Choroid plexus epithelial cell (primary cell): ENCODE measurements at regions not wholly inside any gene's neighbourhood (a gene's known extent, or its start where the extent isn't known, plus 50 kb on each side); places are given as distances from the start of the nearest gene placed in this dataset.

Source experiments
- DNase-seq: peaks from one replicate; pipeline ENCODE4 v3.0.0-alpha.2; 2010; ENCODE audit warnings: low read depth
- H3K4me3 ChIP-seq: 2 replicates; pipeline ENCODE4 v1.5.1; 2011; ENCODE audit warnings: low read depth, mild to moderate bottlenecking, control low read depth, low read length, moderate library complexity
- TF ChIP-seq, protein P1 (sequence below): conservative IDR thresholded peaks from 2 replicates; pipeline ENCODE4 v1.5.1; 2011; ENCODE audit warnings: low read depth, mild to moderate bottlenecking, control low read depth, inconsistent platforms, low read length, moderate library complexity

DNA sequence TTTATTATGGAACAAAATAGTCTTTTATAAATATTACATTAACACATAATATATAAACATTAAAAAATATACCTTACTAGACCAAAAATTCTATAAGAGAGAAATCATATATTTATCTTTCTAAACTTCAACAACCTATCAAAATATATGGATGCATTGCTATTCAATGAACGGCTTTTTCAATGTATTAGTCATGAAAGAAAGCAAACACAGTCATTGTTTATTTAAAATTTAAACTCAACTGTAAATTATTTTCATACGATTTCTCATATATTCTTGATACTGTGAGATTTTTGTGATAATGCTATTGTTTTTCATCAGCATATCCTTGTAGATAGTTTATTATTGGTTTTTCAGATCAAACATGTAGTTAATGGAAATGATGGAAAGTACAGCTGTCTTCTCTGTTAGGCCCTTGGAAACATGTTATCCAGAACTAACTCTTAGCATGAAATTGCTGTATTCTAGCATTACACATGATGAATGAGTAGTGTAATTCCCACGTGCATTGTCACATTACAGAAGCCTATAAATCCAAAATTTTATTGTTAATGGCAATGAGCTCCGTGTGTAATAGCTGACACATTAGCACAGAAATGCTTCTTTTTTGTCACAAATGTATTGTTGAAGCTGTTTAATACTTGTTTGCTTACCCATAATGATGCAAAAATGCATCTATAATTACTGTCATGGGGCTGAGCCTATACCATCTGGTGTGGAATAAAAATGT lies 1639.9 kb downstream of the SLITRK5 start:
- TF ChIP-seq, protein P1, sequence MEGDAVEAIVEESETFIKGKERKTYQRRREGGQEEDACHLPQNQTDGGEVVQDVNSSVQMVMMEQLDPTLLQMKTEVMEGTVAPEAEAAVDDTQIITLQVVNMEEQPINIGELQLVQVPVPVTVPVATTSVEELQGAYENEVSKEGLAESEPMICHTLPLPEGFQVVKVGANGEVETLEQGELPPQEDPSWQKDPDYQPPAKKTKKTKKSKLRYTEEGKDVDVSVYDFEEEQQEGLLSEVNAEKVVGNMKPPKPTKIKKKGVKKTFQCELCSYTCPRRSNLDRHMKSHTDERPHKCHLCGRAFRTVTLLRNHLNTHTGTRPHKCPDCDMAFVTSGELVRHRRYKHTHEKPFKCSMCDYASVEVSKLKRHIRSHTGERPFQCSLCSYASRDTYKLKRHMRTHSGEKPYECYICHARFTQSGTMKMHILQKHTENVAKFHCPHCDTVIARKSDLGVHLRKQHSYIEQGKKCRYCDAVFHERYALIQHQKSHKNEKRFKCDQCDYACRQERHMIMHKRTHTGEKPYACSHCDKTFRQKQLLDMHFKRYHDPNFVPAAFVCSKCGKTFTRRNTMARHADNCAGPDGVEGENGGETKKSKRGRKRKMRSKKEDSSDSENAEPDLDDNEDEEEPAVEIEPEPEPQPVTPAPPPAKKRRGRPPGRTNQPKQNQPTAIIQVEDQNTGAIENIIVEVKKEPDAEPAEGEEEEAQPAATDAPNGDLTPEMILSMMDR: no peak
- DNase-seq: no peak
- H3K4me3 ChIP-seq: no peak overlapping the region

DNA sequence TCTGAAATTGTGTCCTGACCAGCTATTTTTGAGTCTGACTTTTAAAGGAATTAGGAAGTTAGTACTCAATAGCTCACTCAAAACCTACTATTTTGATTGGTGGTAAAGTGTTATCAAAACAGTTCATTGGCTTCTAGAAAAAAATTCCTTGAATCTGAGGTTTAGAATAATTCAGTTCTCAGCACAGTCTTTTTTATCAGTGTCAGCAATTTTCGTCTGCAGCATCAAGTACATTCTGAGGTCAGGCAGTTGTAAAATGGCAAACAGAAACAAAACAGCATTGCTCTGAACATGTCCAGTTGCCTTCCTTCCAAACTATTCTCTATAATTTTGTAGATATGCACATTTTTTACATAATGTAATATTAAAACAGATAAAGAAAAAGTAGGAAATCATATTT lies 1644.1 kb downstream of the SLITRK5 start:
- no peak overlapping the region for H3K4me3 ChIP-seq
- TF ChIP-seq, protein P1: no peak
- peak; percentile 37 for DNase-seq

DNA sequence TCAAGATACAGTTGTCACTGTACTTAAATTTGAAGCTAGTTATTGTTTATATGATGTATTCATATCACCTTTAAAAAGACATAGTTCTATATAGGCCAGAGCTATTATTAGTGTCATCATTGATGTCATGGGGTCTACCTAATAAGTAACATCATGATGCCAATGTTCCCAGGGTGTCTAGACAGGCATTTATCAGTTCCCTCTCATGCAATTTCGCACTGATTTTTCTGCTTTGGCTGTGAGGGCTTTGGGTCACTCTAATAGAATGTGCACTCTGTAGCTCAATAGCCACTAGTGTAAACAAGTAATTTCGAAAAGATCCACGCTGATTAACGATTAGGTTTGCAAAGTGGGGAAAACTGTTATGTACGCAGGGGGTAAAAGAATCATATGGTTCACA lies 1651.3 kb downstream of the SLITRK5 start:
- H3K4me3 ChIP-seq: no peak overlapping the region
- TF ChIP-seq, protein P1: no peak
- DNase-seq: no peak

DNA sequence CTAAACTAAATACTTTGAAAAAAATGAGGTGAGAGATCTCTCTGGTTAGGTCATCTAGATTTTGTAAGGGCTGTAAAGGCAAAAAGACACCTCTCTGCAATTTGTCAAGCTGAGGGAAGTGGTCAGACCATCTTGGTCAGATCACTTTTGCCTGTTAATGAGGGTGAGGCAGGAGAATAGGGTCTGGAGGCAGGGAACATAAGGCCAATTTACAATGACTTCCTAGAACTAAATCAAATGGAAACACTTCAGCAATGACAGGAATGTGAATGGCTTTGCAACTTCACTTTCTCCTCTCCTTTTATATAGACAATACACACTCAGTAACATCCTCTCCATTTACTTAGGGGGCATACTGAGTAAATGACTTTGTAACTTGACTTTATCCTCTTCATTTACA lies 1653.4 kb downstream of the SLITRK5 start:
- no peak overlapping the region for H3K4me3 ChIP-seq
- DNase-seq: peak; percentile 2
- TF ChIP-seq, protein P1: no peak

DNA sequence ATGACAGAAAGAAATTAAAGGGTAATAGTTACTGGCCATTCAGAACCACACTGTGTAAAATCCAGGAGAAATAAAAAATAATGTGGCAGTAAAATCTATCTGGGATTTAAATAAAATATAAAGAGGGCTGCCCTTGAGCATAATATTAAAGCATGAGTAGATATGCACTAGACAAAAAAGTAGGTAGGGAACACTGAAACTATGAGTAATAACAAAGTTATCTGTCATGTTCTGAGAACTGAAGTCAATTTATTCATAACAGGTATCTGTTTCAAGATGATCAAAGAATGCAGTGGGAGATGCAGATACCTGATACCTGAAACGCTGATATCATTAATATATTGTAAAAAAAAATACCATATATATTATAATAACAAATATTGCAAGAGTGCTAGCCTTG lies 1672.0 kb downstream of the SLITRK5 start:
- H3K4me3 ChIP-seq: no peak overlapping the region
- TF ChIP-seq, protein P1: no peak
- no peak for DNase-seq

DNA sequence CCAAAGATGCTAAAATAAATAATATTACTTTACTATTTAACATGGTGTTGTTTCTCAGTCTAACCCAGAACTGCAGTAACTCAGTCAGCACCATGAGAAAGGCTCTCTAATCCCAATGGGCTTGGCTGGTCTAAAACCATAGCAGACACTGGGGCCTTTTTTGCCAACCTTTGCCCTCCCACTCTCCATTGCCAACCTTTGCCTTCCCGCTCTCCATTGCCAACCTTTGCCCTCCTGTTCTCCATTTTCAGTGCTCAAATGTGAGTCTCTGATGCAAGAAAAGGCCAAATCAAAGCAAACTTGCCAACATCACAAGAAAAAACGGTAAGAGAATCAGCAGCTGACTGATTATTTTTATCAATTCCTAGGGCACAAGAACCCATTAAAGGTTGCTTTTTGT lies 1681.2 kb downstream of the SLITRK5 start:
- TF ChIP-seq, protein P1: no peak
- H3K4me3 ChIP-seq: no peak overlapping the region
- DNase-seq: no peak

DNA sequence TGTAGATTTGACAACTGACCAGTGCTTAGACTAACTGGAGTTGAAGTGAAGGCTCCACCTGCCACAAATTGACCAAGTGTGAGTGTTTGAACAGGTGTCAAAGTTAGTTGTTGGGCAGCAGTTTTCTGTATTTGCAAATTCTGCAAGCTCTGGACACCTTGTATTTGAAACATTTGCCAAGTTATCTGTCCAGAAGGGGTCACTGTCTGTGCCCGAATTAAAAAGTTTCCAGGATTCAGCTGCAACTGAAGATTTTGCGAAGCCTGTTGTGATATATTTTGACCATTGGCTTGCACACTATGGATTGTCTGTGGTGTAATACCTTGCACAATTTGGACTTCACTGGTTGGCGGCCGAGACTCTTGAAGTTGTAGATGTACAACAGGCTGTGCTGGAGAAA lies 1690.7 kb downstream of the SLITRK5 start:
- peak; percentile 58 for DNase-seq
- TF ChIP-seq, protein P1: peak; percentile 65

More for the DNA sequence above, 1690.7 kb downstream of the SLITRK5 start:
- H3K4me3 ChIP-seq: no peak overlapping the region
